Skin of body (tissue), 1 donor: ENCODE measurements at regions not wholly inside any gene's neighbourhood (a gene's known extent, or its start where the extent isn't known, plus 50 kb on each side); places are given as distances from the start of the nearest gene placed in this dataset.

Experiments used
- DNase-seq: peaks from one replicate; lab custom pipeline; 2025; lab: John Stamatoyannopoulos, UW

DNA sequence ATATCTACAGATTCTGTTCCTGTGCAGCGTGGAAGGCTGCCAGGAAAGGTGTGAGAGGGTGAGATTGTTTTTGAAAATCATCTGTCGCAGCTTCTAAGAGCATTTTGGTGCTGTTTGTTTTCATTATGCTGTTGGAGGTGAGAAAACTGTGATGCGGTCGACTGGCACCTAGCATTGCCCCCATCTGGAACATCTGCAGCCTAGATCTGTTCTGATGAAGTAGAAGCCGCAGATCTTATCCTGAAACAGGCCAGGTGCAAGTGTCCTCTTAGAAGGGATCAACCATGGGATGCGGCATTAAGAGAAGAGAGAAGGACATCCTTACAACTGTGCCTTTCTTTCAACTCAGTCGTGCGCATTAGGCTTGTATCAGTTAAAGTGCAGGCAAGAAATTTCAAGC is 167.3 kb downstream of the CDH26 start:
- no peak for DNase-seq

DNA sequence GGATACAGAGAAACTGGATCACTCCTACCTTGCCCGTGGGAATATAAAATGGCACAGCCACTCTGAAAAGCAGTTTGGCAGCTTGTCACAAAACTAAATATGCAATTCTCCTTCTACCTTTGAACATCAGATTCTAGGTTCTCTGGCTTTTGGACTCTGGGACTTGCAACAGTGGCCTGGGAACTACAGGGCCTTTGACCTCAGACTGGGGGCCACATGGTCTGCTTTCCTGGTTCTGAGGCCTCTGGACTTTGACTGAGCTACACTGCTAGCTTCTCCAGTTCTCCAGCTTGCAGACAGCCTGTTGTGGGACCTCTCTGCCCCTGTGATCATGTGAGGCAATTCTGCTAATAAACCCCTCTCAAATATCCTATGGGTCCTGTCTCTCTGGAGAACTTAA is 168.8 kb downstream of the CDH26 start:
- DNase-seq, result no peak

DNA sequence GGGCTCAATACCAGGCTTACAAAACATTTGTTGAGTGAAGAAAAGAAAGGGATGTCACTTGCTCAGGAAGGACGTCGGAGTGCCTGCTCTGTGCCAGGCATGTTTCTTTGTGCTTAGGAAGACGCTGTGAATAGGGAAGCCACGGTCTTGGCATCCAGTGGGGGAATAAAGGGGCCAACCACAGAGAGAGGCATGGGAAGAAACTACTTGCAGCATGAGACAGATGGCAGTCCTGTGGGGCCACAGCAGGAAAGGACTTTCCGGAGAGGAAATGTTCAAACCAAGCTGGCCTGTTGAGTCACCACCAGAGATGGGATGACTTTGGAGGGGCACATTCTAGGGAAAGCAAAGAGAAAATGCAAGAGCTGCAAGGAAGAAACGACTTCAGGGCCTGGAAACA is 173.2 kb downstream of the CDH26 start:
- no peak for DNase-seq

DNA sequence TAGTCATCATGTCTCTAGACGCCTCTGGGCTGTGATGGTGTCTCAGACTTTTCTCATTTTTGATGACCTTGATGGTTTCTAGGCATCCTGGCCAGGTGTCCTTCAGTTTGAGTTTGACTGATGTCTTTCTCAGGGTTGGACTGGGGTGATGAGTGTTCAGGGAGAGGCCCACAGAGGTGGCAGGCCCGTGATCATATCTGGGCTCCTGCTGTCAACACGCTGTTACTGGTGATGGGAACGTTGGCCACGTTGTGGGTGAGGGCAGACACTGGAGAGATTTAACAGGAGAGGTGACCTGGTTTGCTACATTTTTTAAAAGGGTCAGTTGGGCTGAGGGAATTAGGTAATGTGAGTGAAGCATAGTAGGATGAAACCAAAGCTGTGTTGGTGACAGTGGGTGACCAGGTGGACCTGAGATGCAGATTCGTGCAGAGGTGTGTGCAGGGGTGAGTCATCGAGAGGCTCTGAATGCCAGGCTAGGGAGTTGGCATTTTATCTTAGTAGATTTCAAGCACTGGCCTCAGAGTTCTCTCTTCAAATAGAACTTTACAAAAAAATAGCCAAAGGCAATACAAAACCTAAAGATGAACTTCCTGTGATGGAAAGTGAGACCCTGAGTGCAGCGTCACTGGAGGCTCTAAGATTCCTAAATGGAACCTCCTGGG is 174.1 kb downstream of the CDH26 start:
- DNase-seq, result no peak

DNA sequence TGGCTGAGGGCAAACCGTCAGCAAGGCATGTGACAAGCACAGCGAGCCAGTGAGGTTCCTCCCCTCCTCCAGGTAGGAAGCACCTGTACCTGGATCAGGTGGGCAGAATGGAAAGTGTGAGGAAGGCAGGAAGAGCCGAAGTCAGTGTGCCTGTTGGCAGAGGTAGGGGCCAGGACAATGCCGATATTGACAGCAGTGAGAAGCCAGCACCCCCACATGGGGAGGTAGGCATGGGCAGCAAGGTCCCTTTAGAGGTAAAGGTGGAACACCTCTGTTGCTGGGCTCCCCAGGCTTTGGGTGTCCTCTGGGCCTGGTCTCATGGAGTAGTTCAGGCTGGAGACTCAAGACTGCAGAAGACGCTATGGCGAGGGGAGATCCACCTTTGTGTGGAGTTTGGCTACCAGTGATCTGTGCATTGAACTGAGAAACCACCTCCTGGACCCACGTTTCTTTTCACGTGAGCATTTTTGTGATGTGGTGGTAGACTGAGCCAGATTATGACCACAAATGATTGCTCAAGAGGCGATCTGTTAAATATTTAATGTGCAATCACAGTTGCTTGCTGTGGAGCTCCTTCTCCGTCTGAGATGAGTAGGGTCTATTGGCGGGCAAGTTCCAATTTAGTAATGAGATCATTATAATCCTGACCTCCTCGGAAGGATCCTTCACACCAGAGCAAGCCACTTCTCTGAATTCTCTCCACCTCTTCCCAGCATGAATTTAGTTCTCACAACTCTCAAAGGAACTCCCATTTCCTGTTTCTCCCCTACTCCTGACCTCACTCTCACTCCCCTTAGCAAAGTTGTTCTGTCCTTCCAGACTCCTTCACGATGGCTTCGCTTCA is 174.8 kb downstream of the CDH26 start:
- DNase-seq, result no peak

DNA sequence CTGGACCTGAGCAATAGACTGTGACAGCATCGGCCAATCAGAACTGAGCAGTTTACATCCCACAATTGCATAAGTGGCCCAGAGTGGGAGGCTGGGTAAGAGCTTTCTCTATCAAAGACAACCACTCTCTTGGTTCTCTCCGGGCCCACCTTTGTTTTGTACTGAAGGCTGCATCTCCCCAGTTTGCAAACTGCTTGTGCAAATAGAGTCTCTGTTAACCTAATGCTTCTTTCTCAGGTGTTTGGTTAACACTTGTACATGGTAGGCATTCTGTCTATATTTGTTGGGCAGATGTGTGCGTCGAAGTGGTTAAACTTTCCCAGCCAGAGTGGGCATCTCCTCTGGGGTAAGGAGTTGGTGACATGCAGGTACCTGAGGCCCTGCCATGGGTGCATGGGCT is 177.1 kb downstream of the CDH26 start:
- no peak for DNase-seq

DNA sequence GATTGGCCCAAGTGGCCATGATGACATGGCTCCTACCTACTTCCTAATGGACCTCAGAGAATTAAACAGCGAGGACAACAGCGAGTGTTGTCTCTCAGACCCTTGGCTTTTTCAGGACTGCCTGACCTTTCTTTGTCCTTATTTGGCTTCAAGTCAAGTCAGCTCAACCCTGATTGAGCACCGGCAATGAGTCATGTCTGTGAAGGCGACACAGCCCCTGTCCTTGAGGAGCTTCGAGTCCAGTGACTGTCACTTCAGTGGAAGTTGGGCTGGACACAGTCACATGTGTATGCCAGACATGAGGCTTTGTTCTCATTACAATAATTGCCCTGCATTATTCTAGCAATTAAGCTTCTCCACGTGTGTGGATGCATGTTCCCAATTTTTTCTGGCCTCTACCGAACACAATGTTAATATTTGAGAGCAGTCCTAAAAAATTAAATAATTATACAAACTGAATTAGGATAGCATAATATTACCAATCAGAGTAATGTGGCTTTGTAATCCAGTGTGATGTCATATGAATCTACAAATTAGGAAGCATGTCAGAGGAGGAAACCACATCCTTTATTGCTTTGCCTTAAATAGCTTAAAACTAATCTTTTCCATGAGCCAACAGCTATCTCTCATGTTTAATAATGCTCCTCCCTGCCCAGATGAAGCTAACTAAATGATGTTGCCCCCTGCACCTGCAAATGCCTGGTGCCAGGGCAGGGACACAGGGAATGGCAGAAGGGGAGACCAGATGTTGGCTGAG is 178.6 kb downstream of the CDH26 start:
- peak; percentile 10 for DNase-seq

DNA sequence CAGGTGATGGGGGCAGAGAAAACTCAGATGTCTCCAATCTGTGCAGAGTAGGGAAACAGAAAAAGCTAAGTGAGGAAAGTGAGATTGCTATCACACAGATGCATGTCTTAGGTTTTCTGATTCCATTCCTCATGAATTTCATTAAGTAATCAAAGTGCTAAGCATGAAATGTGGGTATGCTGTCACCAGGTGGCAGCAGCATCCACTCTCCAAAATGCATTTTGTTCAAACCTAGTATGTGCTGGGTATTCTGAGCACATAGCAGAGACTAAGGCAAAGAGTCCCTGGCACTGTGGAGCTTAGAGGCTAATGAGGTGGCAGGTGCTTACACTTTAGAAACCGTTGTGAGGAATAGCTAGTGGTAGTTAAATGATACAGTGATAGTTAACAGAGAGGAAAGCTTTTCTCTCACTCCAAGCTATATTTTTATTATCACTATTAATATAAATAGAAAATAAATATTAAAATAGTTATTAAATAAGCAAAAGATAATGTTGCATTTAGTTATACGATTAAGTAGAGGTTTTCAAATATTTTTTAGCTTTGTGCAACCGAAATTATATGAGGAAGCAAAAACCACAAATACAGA is 179.5 kb downstream of the CDH26 start:
- no peak for DNase-seq

DNA sequence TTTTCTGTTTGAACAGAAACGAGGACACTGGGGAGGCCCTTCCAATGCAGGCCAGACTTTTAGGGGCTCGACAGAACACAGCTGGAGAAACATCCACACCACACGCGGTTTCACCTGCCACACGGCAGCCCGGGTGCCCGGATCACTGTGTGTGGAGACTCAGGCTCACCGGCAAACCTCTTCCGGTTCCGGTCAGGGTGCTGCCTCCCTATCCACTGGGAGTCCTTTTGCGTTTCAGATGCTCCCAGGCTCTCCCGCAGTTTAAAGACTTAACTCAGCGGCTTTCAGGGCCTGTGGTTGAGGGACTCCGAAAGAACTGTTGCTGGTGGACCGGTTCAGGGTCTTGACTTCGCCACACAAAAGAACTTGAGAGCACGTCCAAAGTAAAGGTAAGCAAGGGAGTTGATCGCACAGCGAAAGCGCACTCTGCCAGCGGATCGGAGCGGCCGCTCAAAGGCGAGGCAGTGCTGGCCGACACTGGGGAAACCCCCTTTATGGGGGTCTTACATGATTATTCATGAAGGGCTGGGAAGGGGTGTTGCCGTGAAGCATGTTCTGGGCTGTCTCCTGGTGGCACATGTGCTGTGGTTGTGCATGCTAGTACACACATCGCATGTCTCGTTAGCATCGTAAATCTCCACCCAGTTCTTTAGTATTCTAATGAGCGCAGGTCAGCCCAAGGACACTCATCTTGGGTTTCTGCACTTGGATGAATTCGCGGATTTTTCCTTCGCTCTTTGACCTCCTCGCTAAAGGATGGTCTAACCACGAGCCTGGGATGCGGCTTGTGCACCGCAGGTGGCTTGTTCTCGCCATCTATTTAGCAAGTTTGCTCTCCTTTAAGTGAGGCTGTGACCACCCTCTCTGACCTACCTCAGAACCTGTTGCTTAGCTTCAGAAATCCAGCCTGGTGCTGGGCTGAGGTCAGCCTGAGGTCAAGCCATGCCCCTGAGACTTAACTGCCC is 180.3 kb downstream of the CDH26 start:
- DNase-seq, result no peak

DNA sequence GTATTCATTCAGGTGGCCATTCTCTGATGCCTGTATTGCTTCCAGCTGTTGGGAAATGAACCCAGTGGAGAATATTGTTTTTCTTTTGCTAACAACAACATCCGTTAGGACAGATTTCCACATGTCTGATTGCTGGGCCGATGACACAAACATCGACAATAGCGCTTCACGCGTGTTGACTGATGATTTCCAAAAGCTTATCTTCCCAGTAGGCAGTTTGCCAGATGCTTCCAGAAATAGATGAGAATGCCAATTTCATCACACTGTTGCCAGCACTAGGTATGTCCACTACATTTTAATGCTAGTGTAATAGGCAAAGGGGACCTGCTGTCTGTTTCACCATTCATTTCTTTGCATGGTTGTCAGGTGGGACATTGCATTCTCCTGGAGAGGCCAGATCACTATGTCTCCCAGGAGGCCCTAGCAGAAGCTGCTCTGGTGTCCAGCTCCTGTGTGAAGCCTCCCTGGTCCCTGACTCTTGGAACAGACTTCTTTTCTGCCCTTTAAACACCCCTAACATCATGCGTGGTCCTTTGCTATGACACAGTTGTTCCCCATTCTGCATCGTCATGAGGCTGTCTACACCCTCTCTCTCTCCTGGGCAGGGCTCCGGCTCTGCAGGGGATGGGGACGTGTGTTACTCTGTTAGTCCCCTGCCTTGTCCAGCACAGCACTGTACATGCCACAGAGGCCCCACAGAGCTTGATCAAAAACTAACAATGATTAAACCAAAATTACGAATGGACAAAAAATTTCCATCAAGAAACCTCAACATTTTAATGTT is 181.6 kb downstream of the CDH26 start:
- no peak for DNase-seq

DNA sequence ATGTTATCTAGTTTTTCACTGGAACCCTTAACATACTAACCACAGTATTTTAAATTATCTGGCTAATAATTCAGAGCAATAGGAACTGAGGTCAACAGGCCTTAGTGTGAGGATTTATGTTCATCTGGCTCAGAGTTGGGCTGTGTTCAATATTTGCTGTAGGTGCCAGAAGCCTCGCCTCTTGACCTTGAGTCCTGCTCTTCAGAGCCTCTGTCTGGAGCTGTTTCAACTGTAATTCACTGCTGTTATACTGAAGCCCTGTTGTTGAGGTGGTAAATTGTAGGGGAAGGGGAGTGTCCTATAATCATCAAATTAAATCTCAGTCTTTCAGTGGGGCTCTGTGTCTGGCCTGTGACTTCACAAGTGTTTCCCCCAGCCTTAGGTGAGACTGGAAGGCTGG is 184.4 kb downstream of the CDH26 start:
- no peak for DNase-seq

DNA sequence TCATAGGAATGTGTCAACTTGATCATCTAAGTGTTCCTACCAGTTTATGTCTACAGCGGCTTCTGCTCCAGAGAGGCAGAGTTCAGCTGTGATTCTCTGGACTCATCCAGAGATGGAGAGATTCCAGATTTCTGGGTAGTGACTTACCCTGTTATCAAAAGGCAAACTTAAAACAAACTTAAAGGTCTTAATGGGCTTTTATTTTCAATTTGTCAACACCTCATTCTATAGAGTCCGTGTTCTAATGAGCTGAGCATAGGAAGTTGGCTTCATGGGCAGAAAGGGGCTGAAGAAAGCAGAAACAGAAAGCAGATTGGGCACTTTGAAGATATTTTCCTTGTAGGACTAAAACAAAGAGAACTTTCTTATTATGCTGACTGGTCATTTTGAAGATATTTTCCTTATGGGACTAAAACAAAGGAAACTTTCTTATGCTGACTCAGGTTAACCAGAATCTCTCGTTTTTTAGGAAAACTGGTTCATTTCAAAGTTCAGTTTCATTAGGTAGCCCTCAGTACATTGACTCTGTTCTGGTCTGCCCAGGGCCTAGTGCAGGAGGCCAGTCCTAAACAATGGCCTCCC is 185.1 kb downstream of the CDH26 start:
- DNase-seq, result no peak

DNA sequence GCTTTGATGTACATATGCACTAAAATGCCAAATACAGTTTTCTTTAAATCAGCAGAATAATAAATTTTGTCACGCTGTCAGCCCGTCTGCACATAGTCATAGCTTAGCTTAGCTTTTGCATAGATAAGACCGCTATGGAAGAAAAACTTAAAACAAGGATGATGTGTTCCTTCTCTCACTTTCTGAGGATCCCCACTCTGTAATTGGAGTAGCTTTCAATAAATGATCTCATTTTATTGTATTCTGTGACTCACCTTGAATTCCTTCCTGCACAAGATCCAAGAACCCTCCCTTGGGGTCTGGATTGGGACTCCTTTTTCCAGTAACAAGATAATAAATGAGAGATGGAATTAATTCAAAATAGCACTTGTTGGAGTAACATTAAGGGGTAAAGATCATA is 186.2 kb downstream of the CDH26 start:
- no peak for DNase-seq

DNA sequence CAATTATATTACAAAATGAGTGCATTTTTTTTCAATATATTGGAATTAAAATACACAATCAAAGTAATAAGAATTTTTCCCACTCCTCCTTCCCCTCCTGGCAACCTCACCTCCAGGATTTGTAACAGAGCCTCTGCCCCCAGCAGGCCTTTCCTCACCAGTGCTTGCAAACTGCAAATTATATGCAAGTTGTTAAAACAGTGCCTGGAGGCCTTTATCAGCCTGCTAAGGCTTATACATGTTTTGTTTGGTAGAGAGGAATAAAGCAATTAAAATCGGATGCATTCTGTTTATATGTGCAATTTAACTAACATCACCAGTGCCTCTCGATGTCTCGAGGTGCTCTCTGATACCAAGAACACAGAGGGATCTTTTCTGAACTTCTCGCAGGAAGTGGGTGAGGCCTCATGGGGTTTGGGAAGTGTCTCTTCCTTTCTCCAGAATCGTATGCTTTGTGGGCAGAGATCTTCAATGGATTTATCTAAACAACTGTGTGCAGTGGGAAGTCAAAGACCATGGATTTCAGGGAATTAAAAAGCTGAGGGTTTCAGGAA is 186.8 kb downstream of the CDH26 start:
- DNase-seq, result no peak

DNA sequence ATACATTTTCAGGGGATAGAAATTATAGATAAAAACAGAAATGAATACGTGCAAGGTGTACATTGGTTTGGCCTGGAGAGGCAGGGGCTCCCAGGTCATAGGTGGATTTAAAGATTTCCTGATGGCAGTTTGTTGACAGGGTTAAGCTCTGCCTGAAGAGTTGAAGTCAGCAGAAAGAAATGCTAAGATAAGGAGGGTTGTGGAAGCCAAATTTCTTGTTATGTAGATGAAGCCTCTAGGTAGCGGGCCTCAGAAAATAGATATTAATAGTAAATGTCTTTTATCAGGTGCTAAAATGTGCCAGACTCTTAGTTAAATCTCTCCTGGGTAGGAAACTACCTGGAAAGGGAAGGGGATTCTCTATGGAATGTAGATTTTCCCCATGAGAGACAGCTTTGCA is 188.8 kb downstream of the CDH26 start:
- DNase-seq, result no peak

DNA sequence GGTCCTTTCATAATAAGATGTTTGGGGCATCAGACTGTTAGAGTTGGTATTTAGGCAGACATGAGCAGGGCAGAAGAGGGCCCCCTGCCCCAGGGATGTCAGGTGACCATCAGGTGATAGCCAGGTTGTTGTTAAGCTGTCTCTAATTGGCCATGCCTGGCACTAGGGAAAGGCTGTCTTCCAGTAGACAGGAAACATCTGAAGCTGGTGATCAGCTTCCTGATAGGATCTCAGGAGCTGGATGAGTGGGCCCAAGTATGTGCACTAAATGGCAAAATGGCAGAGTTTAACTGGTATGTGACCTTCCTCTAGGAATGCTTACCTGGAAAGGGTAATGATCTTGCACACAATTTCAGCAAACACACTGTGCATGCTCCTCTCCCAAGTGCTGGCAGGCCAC is 190.7 kb downstream of the CDH26 start:
- no peak for DNase-seq

DNA sequence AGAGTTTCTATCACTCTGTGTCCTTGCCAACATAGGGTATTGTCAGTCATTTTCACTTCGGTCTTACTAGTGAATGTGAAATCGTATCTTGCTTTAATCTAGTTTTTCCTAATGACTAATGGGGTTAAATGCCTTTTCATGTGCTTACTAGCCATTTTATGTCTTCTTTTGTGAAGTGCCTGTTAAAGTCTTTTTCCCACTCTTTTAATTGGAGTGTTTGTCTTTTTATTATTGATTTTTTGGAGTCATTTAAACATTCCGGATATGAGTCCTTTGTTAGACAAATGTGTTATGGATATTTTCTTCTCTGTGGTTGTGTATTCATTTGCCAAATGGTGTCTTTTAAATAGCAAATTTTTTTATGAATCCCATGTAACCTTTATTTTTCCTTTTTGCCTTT is 194.6 kb downstream of the CDH26 start:
- DNase-seq, result no peak

DNA sequence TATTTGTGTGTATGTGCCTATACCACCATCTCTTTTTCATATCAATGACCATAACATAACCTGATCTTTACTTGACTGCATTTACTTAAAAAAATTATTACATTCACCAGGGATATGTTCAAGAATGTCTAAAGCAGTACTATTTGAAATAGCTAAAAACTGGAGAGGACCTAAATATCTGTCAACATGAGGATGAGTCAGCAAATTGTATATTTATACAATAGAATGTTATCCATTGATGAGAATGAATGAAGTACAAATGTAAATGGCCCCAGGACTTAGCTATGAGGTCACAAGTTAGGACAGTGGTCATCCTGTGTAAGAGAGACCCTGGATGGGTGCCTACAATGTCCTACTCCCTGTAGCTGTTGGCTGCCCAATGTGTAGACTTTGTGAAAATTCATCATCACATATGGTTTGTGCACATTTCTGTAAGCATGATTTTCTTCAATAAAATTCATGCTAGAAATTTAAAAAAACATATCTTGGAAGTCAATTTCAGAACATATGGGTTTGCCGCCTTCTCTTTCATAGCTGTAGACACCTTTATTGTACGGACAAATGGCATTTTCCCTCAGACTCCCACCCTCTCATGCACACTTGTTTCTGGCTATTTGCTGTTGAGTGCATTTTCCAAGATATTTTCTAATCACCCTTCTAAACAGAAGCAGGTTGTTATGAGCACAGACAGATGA is 202.4 kb downstream of the CDH26 start:
- DNase-seq, result no peak

DNA sequence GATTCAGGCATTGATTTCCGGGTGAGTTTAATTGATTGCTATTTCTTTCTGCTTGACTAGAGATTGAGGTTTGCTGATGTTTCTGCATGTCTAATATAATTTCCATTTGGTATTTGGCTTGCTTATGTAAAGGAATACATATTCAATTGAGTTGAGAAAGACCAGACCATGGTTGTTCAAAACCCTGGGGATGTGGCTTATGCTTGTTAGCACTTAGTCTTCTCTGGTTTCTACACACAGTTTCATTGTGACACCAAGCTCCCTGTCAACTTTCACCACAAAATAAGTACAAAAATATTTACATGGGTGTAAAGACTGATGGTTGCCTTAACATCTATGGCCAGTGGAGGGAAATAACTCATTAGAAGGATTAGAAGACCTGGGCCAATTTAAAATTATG is 209.6 kb downstream of the CDH26 start:
- DNase-seq, result no peak
